Gastroesophageal sphincter (tissue), 3 donors: ENCODE measurements at regions not wholly inside any gene's neighbourhood (a gene's known extent, or its start where the extent isn't known, plus 50 kb on each side); places are given as distances from the start of the nearest gene placed in this dataset.

ENCODE experiments used
- CTCF ChIP-seq, 4 experiments: fragments of 200-600 bp in 2 of 4; fragments of 450-650 bp in 2 of 4; sonication (generic) in 1 of 4; IDR thresholded peaks; one replicate each; pipeline ENCODE4 v1.5.1; 2017 to 2019; ENCODE audit warnings: antibody characterized with exemption in 4 of 4, mild to moderate bottlenecking in 2 of 4, moderate library complexity in 2 of 4
- POLR2A ChIP-seq, 2 donors: fragments of 450-650 bp; IDR thresholded peaks; one replicate each; pipeline ENCODE4 v1.6.1; 2017; ENCODE audit warnings: antibody characterized with exemption in 2 of 2, mild to moderate bottlenecking in 2 of 2, moderate library complexity in 1 of 2
- POLR2AphosphoS5 ChIP-seq: sonication (generic); formaldehyde crosslinking; IDR thresholded peaks from one replicate; pipeline ENCODE4 v1.6.1; 2017; ENCODE audit warnings: antibody characterized with exemption

GRCh38 chr7:145263886-145264285 is 428.0 kb upstream of the TPK1 start:
- TF ChIP-seq POLR2AphosphoS5, result no peak
- no peak for TF ChIP-seq CTCF (IDR thresholded peaks at IDR 0.05)
- TF ChIP-seq POLR2A (IDR thresholded peaks at IDR 0.05), result no peak
